ENCODE measurements at regions not wholly inside any gene's neighbourhood (a gene's known extent, or its start where the extent isn't known, plus 50 kb on each side); places are given as distances from the start of the nearest gene placed in this dataset.
"Not testable (repeated sequence)": the region's sequence is repeated elsewhere in the genome, so short reads cannot be mapped to it uniquely, and the experiment has no call there.

DNA sequence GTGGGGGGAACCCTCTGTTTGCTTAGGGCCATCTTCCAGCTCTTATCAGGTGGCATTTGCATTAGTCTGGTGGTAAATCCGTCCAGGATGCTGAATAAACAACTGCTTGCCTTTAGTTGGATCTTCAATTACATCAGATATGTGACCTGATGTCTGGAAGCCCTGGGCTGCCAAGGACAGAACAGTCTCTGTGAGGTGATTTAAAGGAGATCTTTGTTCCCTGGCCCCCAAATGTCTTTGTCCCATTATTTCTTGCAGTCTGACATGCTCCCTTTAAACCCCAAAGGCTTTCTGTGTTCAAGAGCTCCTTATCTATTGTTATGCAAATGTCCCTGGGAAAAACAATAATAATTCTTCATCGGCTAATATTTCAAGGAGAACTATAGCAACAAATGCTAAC, 84.6 kb upstream of the SPTLC3 start:
- DNase-seq, result no peak

DNA sequence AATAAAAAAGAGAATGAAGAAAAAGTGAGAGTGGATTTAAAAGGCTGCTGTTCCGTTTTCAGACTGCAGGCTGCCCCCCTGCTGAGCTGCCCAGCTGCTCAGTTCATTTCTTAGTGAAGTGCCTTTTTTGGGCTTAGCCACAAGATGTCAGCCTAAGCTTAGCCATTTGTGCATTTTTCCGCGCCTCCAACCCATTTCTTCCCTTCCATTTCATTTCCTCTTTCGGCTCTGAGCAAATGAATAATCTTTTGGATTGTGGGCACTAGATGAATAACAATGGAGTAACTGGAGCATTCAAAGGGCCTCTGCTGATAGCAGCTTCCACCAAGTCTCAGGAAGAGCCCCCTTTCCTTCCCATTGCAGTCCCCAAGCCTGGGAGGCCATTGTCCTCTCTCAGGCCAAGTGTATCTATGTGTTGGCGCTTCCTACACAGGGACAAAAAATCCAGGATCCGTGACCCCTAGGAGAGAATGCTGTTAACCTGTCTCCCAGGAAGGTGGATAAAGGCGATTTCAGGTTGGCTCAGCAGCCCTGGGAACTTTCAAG, 83.5 kb upstream of the SPTLC3 start:
- peak; percentile 81 to 91 for DNase-seq

DNA sequence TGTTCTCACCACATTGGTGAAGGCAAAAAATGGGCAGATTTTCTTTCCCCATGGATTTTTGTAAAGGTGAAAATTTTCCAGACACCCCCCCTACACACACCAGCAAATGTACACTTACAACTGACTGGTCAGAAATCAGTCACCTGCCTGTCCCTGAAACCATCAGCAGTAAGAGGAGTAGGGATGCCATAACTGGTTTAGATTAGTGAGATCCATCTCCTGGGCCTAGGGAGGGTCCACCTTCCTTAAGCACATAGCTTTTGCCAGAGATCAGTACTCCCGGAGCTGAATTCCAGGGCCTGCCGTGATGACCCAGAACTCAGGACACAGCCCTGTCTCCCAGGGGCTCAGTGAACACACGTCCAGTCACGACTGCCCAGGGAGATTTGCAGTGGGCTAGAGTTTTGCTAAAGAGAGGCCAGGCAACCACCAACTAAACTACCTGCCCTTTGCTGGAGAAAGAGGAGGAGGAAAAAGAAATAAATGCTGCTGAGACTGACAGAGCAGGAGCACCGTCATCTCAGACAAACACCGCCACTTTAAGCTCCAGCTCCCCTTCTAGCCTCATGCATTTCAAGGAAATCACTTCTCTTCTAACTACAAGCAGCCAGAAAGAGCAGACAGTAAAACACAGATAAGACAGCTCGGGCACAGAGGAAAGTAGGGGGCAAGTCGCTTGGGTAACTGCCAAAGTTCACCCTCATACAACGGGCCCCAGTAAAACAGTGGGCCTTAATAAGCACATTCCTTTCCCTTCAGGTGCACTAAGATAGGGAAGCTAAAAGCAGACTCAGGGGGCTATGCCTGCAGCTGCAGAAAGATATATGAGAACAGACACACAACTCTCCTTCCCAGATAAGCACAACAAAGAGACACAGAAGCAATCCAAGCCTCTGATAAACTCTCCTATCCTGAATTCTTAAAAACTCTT, 82.6 kb upstream of the SPTLC3 start:
- DNase-seq, result no peak

DNA sequence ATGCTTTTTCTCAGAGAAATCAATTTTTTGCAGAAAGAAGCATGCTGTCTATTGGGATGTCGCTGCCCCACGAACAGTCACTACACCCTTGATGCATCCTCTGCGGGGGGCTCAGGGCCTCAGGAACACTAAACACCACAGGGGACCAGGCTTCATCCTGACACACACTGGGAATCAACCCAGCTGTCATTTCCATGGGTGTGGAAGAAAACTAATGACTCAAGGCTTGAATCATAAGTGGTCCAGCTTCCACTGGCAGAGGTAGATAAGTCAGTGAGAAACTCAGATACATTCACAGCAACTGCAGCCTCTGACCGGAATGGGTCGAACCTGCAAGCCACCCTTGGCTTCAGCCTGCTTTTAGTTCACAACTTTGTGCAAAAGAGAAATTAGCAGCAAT, 81.3 kb upstream of the SPTLC3 start:
- DNase-seq, result no peak

DNA sequence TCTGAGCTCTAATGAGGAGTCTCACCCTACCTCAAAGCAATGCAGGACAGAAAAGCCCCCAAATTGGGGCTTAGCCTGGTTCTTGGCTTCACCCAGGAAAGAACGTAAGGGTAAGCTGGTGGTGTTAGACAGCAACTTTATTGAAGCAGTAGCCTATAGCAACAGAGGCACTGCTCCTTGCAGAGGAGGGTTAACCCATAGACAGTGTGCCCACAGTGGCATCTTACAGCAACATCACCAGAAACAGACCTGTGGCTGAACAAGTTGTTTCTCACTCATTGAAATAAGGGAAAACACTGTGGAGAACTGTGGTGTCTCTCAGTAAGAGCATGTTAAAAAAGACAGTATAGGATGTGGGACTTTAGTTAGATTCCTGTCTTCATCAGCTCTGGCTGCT, 80.4 kb upstream of the SPTLC3 start:
- DNase-seq, result no peak

DNA sequence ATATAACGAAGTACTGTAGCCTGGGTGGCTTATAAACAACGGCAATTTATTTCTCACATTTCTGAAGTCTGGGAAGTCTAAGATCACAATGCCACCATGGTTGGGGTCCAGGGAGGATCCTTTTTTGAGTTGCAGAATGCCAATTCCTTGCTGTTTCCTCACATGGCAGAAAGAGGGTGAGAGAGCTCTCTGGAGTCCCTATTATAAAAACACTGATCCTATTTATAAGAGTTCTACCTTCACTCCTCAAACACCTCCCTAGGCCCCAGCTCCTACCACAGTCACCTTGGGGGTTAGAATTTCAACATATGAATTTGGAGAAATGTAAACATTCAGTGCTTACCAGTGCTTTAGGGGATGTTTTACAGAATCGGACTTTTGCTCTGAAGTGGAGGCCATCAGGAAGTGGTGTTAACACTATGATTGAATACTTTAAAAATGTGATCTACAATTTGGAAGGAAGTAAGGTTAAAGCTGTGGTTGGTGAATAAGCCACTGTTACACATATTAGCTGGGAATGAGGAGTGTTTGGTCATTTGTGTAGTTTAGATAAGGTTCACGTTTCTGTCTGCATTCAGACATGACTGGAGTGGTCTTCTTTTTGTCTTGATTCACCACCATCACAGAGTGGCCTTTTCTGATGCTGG, 79.9 kb upstream of the SPTLC3 start:
- DNase-seq, result no peak

DNA sequence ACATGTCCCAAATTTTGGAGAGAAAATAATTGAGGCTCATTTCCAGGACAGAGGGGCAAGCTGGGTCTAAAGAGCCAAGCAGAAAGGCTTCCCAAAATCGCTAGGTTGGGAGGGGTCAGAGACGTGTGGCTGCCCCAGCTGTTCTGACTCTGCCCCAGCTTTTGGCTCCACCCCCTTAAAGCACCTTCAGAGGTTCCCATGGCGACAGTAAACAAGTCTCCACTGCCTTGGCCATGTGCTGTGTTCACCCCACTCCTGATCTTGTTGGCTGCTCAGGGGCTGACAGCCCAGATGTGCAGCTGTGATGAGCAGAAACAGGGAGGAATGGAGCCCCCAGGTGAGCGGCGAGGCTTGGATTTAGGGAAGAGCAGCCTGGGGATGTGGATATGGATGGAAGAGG, 72.8 kb upstream of the SPTLC3 start:
- peak; percentile 17 to 52 for DNase-seq

DNA sequence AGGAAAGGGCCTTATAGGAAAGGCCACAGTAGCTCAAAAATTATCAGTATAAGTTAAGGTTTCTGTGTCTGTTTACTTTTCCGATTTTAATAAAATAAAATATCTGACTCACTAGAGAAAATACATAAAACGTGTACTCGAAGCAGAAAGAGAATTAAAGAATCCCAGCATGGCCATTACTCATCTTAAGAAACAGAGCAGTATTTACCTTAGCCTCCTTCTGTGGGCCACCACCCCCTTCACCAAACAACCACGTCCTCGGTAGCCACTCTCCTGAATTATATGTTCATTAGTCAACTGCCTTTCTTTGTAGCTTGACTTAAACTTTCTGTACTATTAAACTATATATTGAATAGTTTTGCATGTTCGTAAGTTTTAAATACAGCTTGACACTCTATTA, 72.2 kb upstream of the SPTLC3 start:
- DNase-seq, result no peak

DNA sequence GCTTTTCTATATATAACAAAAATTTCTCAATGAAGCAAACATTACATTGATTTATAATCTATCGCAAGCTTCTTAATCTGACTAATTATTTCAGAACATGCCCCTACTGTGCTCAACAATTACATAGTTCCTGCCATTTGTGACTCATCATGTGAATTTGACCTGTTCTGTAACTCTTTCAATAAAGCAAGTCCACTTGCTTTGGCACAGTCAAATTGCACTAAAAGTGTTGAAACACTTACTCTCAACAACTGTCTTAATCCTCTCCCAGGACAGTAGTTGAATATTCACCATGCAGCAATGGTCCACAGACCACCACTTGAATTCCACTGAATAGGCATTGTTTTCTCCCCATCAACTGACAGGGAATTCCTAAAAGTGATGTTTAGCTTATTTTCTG, 67.7 kb upstream of the SPTLC3 start:
- DNase-seq, result no peak

DNA sequence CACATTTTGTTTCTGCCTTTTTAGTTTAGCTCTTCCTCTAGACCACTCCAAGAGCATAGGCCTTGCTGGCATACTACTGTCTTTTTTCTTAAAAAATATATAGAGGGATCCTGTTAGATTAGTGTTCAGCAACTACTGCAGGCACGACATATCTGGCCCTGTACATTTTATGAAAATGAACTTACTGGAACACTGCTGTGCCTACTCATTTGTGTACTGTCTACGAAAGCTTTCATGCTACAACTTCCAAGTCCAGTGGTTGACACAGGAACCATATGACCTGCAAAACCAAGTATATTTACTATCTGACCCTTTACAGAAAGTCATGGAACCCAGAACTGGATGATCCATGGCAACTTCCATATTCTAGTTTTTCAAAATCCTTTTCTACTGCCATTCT, 66.6 kb upstream of the SPTLC3 start:
- DNase-seq, result no peak

DNA sequence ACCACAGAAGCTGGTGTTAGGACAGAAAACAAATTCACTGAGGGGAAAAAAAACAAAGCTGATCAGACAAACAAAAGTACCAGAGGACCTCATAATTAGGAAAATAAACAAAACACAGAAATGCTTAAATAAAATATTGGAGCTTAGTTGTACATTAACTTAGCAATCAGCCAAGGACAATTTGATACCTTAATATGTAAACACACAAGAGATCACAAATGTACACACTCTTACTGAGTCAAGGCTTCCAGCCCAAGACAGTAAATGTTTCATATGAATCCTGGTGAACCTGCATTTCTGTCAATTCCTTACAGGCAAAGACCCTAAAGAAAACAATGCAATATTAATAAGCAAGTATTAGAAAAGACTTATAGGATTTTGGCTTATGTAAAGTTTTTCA, 62.0 kb upstream of the SPTLC3 start:
- DNase-seq, result no peak

DNA sequence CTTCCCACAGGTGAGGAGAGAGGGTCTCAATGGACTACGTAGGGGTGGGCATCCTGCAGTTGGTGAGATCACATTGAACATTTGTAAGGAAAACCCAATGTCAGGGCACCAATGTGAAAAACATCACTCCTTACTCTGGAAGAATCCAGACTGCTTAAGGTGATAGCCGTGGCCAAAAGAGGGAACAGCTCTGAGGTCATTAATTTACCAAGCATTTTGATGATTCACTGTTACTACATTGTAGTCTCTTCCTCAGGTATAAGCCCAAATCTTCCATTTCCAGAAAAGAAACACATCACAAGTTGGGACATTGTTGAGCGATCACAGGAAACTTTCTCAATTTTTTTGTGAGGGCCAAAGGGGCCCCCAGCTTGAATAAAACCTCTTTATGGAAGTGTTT, 61.1 kb upstream of the SPTLC3 start:
- no peak for DNase-seq

DNA sequence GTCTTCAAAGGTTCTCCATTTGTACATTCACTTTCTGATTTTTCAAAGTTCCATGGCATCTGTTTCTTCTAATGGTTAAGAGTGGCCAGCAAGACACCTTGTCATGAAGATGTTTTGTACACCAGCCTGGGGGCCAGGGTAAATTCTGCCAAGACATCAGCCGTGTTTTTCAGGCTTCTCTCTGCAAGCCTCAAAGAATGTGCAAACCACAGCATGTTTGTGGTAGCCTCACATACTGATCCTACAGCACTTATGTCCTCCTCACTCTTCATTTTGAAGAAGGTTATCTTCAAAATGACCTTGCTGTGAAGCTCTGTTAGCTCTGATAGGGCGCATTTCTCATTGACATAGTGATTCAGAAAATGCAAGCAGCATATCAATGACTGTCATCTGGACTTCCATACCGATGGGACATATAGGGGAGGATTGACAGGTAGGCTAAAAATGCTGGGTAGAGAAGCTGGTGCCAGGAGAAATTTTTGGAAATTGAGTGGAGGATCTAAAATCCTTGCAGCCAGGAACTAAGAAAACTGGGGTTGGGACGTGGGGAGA, 59.3 kb upstream of the SPTLC3 start:
- no peak for DNase-seq

DNA sequence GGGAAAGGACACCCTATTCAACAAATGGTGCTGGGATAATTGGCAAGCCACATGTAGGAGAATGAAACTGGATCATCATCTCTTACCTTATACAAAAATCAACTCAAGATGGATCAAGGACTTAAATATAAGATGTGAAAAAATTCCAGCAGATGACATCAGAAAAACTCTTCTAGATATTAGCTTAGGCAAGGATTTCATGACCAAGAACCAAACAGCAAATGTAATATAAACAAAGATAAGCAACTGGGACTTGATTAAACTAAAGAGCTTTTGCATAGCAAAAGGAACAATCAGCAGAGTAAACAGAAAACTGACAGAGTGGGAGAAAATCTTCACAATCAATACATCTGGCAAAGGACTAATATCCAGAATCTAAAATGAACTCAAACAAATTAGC, 54.5 kb upstream of the SPTLC3 start:
- not testable (repeated sequence) for DNase-seq

DNA sequence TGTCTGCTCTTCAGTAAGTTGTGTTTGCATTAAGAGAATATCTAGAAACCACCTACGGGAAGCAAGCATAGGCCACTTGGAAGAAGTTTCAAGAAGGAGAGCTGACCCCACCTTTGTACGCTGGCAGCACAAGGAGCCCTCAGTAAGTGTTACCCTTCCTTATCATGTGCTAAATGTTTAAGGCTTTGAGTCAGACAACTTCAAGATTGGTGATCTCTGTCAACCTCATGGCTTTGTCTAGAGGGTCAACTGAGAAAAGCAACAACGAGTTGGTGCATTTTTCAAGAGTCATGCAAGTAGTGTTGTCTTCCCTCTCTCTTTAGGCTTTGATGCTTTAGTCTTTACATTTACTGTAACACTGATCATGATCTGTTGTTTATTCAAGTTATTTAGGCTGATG, 53.2 kb upstream of the SPTLC3 start:
- DNase-seq, result no peak

DNA sequence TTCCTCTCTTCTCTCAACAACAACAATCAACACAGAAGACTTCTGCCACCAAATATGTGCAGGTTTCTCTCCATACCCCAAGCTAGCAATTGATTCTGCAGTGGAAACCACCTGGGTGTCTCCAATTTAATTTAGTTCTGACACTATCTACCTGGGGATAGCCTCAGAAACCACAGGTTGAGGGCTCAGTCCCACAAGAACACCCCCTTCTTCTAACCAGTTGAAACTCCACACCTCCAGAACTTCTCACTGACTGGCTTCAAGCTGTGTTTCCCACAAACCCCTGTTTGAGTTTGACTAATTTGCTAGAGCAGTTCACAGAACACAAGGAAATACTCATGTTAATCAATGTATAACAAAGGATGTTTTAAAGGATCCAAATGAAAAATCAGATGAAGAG, 52.5 kb upstream of the SPTLC3 start:
- no peak for DNase-seq

DNA sequence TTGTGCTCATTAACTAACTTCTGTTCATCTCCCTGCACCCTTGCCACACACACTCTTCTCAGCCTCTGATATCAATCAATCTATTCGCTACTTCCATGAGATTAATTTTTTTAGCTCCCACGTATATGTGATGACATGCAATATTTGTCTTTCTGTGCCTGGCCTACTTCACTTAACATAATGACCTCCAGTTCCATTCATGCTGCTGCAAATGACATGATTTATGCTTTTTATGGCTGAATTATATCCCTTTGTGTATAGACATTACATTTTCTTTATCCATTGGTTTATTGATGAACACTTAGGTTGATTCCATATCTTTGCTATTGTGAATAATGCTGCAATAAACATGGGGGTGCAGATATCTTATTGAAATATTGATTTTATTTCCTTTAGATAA, 50.8 kb upstream of the SPTLC3 start:
- no peak for DNase-seq

Data from NCI-H524 (cell line).